ENCODE measurements at regions not wholly inside any gene's neighbourhood (a gene's known extent, or its start where the extent isn't known, plus 50 kb on each side); places are given as distances from the start of the nearest gene placed in this dataset.
"Not testable (repeated sequence)": the region's sequence is repeated elsewhere in the genome, so short reads cannot be mapped to it uniquely, and the experiment has no call there.

GRCh38 chr11:87740968-87741367 lies 434.3 kb downstream of the RAB38 start:
- DNase-seq = no peak

- no peak for DNase-seq
These were observed 434.8 kb downstream of the RAB38 start for GRCh38 chr11:87740451-87740850.

- DNase-seq = no peak
These were observed 435.5 kb downstream of the RAB38 start for GRCh38 chr11:87739766-87740165.

- no peak for DNase-seq
These were observed 436.0 kb downstream of the RAB38 start for GRCh38 chr11:87739261-87739660.

- DNase-seq = no peak
These were observed 438.3 kb downstream of the RAB38 start for GRCh38 chr11:87736928-87737327.

- no peak for DNase-seq
These were observed 448.7 kb downstream of the RAB38 start for GRCh38 chr11:87726506-87726905.

- no peak for DNase-seq
These were observed 450.9 kb downstream of the RAB38 start for GRCh38 chr11:87724358-87724757.

- peak; percentile 45 for DNase-seq
These were observed 452.3 kb downstream of the RAB38 start for GRCh38 chr11:87722756-87723565.

- DNase-seq = no peak
These were observed 455.7 kb downstream of the RAB38 start for GRCh38 chr11:87719326-87720073.

GRCh38 chr11:87712802-87713202 lies 462.4 kb downstream of the RAB38 start:
- DNase-seq = no peak

- DNase-seq = no peak
These were observed 462.9 kb downstream of the RAB38 start for GRCh38 chr11:87712391-87712790.

- not testable (repeated sequence) for DNase-seq
These were observed 471.7 kb downstream of the RAB38 start for GRCh38 chr11:87703589-87703988.

GRCh38 chr11:87675993-87676392 lies 499.2 kb downstream of the RAB38 start:
- DNase-seq = no peak

- no peak for DNase-seq
These were observed 508.5 kb downstream of the RAB38 start for GRCh38 chr11:87666730-87667129.

GRCh38 chr11:87662287-87662686 lies 513.0 kb downstream of the RAB38 start:
- DNase-seq = no peak

- no peak for DNase-seq
These were observed 514.1 kb downstream of the RAB38 start for GRCh38 chr11:87660926-87661660.

GRCh38 chr11:87659807-87660206 lies 515.4 kb downstream of the RAB38 start:
- no peak for DNase-seq

- no peak for DNase-seq
These were observed 529.6 kb downstream of the RAB38 start for GRCh38 chr11:87645626-87646025.

GRCh38 chr11:87639753-87640364 lies 535.4 kb downstream of the RAB38 start:
- no peak for DNase-seq

GRCh38 chr11:87635001-87635400 lies 540.2 kb downstream of the RAB38 start:
- no peak for DNase-seq

GRCh38 chr11:87634331-87634730 lies 540.9 kb downstream of the RAB38 start:
- DNase-seq = no peak

- DNase-seq = no peak
These were observed 546.3 kb downstream of the RAB38 start for GRCh38 chr11:87628957-87629356.

- DNase-seq = no peak
These were observed 547.1 kb downstream of the RAB38 start for GRCh38 chr11:87628026-87628580.
